ENCODE measurements at regions not wholly inside any gene's neighbourhood (a gene's known extent, or its start where the extent isn't known, plus 50 kb on each side); places are given as distances from the start of the nearest gene placed in this dataset.

GRCh38 chr5:26763215-26763614 is 275.2 kb downstream of the CDH9 start:
- no peak for TF ChIP-seq CTCF (conservative IDR thresholded peaks at IDR 0.05 in 1 of 2, IDR thresholded peaks at IDR 0.05 in 1 of 2; ENCODE audit: low read depth in 1 of 2, low read length in 2 of 2)
- TF ChIP-seq EZH2 (IDR thresholded peaks at IDR 0.05; ENCODE audit: low read length, missing control alignments): no peak
